ENCODE measurements at regions not wholly inside any gene's neighbourhood (a gene's known extent, or its start where the extent isn't known, plus 50 kb on each side); places are given as distances from the start of the nearest gene placed in this dataset.

DNA sequence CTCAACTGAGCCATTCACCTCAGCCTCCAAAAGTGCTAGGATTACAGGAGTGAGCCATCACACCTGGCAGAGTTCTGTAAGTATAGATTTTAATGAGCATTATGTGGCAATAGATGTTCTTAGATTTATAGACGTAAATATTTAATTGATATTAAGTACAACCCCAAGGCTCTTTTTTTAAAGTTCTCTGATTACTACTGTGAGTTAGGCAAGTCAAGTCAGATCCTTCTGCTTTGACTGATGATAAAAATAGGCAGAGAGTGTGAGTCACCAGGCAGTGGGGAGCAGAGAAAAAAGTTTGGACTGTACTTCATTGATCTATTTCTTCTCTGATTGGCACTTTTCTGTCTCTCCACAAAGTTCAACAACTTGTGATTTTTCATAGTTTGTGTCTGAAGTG, 1379.9 kb downstream of the UQCRFS1 start:
- TF ChIP-seq POLR2A (IDR thresholded peaks at IDR 0.05; ENCODE audit: low read depth, low read length) = no peak
- TF ChIP-seq, protein P1, sequence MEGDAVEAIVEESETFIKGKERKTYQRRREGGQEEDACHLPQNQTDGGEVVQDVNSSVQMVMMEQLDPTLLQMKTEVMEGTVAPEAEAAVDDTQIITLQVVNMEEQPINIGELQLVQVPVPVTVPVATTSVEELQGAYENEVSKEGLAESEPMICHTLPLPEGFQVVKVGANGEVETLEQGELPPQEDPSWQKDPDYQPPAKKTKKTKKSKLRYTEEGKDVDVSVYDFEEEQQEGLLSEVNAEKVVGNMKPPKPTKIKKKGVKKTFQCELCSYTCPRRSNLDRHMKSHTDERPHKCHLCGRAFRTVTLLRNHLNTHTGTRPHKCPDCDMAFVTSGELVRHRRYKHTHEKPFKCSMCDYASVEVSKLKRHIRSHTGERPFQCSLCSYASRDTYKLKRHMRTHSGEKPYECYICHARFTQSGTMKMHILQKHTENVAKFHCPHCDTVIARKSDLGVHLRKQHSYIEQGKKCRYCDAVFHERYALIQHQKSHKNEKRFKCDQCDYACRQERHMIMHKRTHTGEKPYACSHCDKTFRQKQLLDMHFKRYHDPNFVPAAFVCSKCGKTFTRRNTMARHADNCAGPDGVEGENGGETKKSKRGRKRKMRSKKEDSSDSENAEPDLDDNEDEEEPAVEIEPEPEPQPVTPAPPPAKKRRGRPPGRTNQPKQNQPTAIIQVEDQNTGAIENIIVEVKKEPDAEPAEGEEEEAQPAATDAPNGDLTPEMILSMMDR (IDR thresholded peaks at IDR 0.05; ENCODE audit: extremely low read depth in 1 of 2, insufficient read depth in 1 of 2, low read depth in 1 of 2, low read length in 2 of 2) = no peak

Data from endothelial cell of umbilical vein (primary cell).